SKM-1 (cell line): ENCODE measurements at regions not wholly inside any gene's neighbourhood (a gene's known extent, or its start where the extent isn't known, plus 50 kb on each side); places are given as distances from the start of the nearest gene placed in this dataset.
"Not testable (repeated sequence)": the region's sequence is repeated elsewhere in the genome, so short reads cannot be mapped to it uniquely, and the experiment has no call there.

Experiments
- DNase-seq: peaks from one replicate; lab custom pipeline; 2025; ENCODE audit not compliant: unreplicated experiment; lab: John Stamatoyannopoulos, UW

GRCh38 chrX:88991583-88992132 lies 244.6 kb downstream of the CPXCR1 start:
- DNase-seq = no peak

GRCh38 chrX:89021964-89022363 lies 274.9 kb downstream of the CPXCR1 start:
- DNase-seq = no peak

GRCh38 chrX:89033723-89034122 lies 286.7 kb downstream of the CPXCR1 start:
- no peak for DNase-seq

- DNase-seq = peak; percentile 62
Measured at GRCh38 chrX:89034679-89035078, 287.7 kb downstream of the CPXCR1 start.

GRCh38 chrX:89053223-89053622 lies 306.2 kb downstream of the CPXCR1 start:
- no peak for DNase-seq

GRCh38 chrX:89099587-89099986 lies 352.6 kb downstream of the CPXCR1 start:
- DNase-seq = not testable (repeated sequence)

GRCh38 chrX:89124985-89125384 lies 378.0 kb downstream of the CPXCR1 start:
- no peak for DNase-seq
